ENCODE measurements at regions not wholly inside any gene's neighbourhood (a gene's known extent, or its start where the extent isn't known, plus 50 kb on each side); places are given as distances from the start of the nearest gene placed in this dataset.

GRCh38 chr17:45648642-45649041, 135.5 kb upstream of the CRHR1 start:
- 86% methylated on average over 1 of the region's 6 CpGs; no CpG with 5 or more reads in 1 of the 2 experiments for WGBS, 2 experiments (ENCODE audit: extremely low coverage in 2 of 2, insufficient read length in 1 of 2)
- Histone ChIP-seq H2AFZ (replicated peaks; ENCODE audit: low read length, poor library complexity) (no peak overlapping the region), H2BK120ac (ENCODE audit: low read depth, low read length) (no peak overlapping the region), H4K8ac (ENCODE audit: low read depth in 2 of 2, low read length in 2 of 2) (no peak overlapping the region), H3K9ac (ENCODE audit: low read depth, low read length) (no peak overlapping the region), H3K23ac (ENCODE audit: low read depth, low read length) (no peak overlapping the region), H3K79me1 (ENCODE audit: low read depth in 1 of 2, low read length in 2 of 2) (no peaks in the 10 kb centered on the region), H2BK15ac (ENCODE audit: low read depth, low read length) (no peak overlapping the region), H3K14ac (replicated peaks; ENCODE audit: low read depth, low read length) (no peak overlapping the region), H3K36me3 (ENCODE audit: control insufficient read depth, insufficient read depth, low read length) (no peaks in the 10 kb centered on the region), H3K56ac (ENCODE audit: extremely low read depth, insufficient read depth, low read length) (no peak overlapping the region), H3K18ac (ENCODE audit: low read depth, low read length) (no peak overlapping the region), H3K9me3 (ENCODE audit: control insufficient read depth, insufficient read depth, low read length) (no peaks in the 10 kb centered on the region), H2BK5ac (ENCODE audit: low read depth, low read length, poor library complexity, severe bottlenecking) (no peak overlapping the region), H3K4me2 (ENCODE audit: low read depth, low read length) (no peak overlapping the region), H4K5ac (ENCODE audit: low read depth, low read length) (no peak overlapping the region), H3K9me1 (ENCODE audit: insufficient read depth, low read length) (no peaks in the 10 kb centered on the region), H3K27ac (ENCODE audit: insufficient read depth, low read length) (no peak overlapping the region), H3K4ac (ENCODE audit: low read depth, low read length) (no peak overlapping the region), H3K27me3 (ENCODE audit: control insufficient read depth, insufficient read depth, low read length) (peaks cover 33% of the 10 kb centered on the region), H4K91ac (ENCODE audit: insufficient read depth, low read depth, low read length) (no peak overlapping the region), H2AK9ac (replicated peaks; ENCODE audit: low read depth, low read length, poor library complexity) (no peak overlapping the region), H3K4me3 (ENCODE audit: insufficient read depth, low read depth, low read length) (no peak overlapping the region), H4K20me1 (ENCODE audit: insufficient read depth, low read length) (no peaks in the 10 kb centered on the region), H2BK20ac (ENCODE audit: low read depth, low read length) (no peak overlapping the region), H3K4me1 (ENCODE audit: control insufficient read depth, insufficient read depth, low read length) (no peaks in the 10 kb centered on the region), H2AK5ac (ENCODE audit: low read depth, low read length) (no peak overlapping the region)
- DNase-seq (no peak), ATAC-seq (ENCODE audit: low read depth) (no peak)
- TF ChIP-seq FOS (IDR thresholded peaks at IDR 0.05; ENCODE audit: low read depth, low read length): no peak
- TF ChIP-seq CTCF (conservative IDR thresholded peaks at IDR 0.05; ENCODE audit: low read depth, low read length): no peak
- TF ChIP-seq SMC3 (IDR thresholded peaks at IDR 0.05; ENCODE audit: low read depth, low read length): no peak
- TF ChIP-seq RAD21 (IDR thresholded peaks at IDR 0.05; ENCODE audit: low read length): no peak
- no peak for TF ChIP-seq BHLHE40 (IDR thresholded peaks at IDR 0.05; ENCODE audit: low read depth, low read length)
- TF ChIP-seq CEBPB (IDR thresholded peaks at IDR 0.05; ENCODE audit: low read depth, low read length): no peak
- no peak for TF ChIP-seq MAFK (IDR thresholded peaks at IDR 0.05; ENCODE audit: low read depth, low read length)
- TF ChIP-seq POLR2A (IDR thresholded peaks at IDR 0.05; ENCODE audit: low read depth, low read length): no peak
- TF ChIP-seq NFE2L2 (IDR thresholded peaks at IDR 0.05; ENCODE audit: low read depth, low read length): no peak
- TF ChIP-seq CHD1 (IDR thresholded peaks at IDR 0.05; ENCODE audit: low read depth, low read length): no peak
- TF ChIP-seq ELK1 (IDR thresholded peaks at IDR 0.05; ENCODE audit: borderline replicate concordance, low read depth, low read length): no peak
- TF ChIP-seq RFX5 (IDR thresholded peaks at IDR 0.05; ENCODE audit: low read depth, low read length): no peak
- TF ChIP-seq MAZ (IDR thresholded peaks at IDR 0.05; ENCODE audit: borderline replicate concordance, low read depth, low read length): no peak
- TF ChIP-seq RCOR1 (IDR thresholded peaks at IDR 0.05; ENCODE audit: insufficient replicate concordance, low read length): no peak
- TF ChIP-seq USF2 (IDR thresholded peaks at IDR 0.05; ENCODE audit: low read depth, low read length): no peak
- no peak for TF ChIP-seq MXI1 (IDR thresholded peaks at IDR 0.05; ENCODE audit: borderline replicate concordance, low read depth, low read length)
- POLR2A ChIA-PET (ENCODE audit: unreplicated experiment): no interaction called here
- no TSS peak for BruUV-seq (replicated peaks)
- CTCF ChIA-PET: no interaction called here
- in situ Hi-C loops (cut with MboI; ENCODE audit: low sequenced_read_pairs) (no loop called here), intact Hi-C loops (cut with micrococcal nuclease) (no loop called here), dilution Hi-C loops (cut with HindIII; ENCODE audit: low sequenced_read_pairs, unreplicated experiment) (loop anchor here (25.0 kb wide), 1 partner anchor 214 kb away; no protein-coding TSS in a partner anchor)
